HTR-8/SVneo (cell line): ENCODE measurements at regions not wholly inside any gene's neighbourhood (a gene's known extent, or its start where the extent isn't known, plus 50 kb on each side); places are given as distances from the start of the nearest gene placed in this dataset.
"Not testable (repeated sequence)": the region's sequence is repeated elsewhere in the genome, so short reads cannot be mapped to it uniquely, and the experiment has no call there.

Experiments used
- DNase-seq: peaks from one replicate; pipeline ENCODE4 v3.0.0; 2011; ENCODE audit warnings: low spot score, mixed read lengths; ENCODE audit not compliant: insufficient read length
- FAIRE-seq: peaks from 2 replicates; lab custom pipeline; 2011; peaks lifted over from hg19 to GRCh38; lab: Jason Lieb, UNC

DNA sequence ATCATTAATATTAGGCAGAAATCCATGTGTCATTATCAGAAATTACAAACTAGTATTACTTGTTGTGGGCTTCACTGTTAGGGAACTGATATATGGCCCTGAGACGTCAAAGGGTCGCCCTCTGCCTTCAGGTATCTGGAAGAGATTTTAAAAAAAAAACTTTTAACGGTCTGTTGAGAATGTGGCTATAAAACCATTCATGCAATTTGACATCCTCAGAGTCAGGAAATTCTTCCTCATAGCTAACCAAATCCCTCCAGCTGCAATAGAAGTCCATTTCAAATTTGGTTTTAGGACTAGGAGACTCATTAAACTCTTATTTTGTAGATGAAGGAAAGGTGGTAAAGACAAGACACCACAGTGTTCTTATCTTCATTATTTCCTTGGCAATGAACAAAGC is 194.2 kb upstream of the NOCT start:
- DNase-seq (no peak), FAIRE-seq (no peak)

DNA sequence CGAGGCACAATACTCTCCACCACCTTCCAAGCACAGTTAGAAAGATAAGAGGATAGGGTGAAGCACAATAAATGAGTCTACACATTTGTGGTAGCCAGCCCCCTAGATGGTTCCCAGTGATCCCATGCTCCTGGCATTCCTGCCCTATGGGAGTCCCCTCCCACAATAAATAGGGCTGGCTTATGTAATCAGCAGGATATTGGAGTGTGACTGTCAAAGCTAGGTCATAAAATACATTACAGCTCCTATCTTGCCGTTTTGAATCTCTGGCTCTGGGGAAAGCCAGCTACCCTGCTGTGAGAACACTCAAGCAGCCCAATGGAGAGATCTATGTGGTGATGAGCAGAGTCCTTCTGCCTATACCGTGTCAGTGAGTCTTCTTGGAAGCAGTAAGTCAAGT is 198.7 kb upstream of the NOCT start:
- no peak for FAIRE-seq
- no peak for DNase-seq

DNA sequence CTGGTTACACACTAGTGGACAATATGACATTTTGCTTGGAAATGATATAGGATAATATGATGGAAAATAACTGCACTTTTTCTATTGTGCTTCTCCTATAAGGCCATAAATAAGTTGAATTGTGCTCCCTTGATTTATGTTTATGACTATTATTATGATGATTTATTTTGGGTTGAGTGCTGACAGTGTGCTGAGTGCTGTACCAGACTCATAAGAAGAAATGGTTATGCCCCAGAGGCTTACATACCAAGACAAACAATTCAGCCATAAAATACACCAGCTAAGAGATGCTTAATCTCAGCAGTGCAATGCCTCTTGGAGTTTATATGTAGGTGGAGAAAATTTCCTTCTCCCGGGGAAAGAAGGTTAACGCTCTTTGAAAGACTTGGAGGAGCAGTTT is 199.8 kb upstream of the NOCT start:
- peak; percentile 44 for FAIRE-seq

DNA sequence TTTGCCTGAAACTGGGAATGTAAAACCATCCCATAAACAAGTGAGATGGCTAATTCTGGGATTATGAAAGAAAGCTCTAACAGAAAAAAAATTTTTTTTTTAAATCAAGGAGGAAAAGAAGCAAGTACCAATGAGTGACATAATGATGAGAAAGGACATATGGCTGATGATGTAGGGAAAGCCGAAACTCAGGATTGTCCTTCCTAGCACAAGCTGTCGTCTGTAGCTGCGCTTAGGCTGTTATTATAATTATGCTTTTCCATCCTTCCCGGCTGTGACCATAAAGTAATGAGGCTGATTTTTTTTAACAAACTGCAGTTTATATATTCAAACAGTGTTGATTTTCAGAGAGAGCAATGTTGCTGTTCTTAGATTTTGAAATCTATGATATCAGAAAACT is 209.8 kb upstream of the NOCT start:
- DNase-seq (no peak), FAIRE-seq (no peak)

More for the DNA sequence above, 199.8 kb upstream of the NOCT start:
- peak; percentile 24 for DNase-seq

DNA sequence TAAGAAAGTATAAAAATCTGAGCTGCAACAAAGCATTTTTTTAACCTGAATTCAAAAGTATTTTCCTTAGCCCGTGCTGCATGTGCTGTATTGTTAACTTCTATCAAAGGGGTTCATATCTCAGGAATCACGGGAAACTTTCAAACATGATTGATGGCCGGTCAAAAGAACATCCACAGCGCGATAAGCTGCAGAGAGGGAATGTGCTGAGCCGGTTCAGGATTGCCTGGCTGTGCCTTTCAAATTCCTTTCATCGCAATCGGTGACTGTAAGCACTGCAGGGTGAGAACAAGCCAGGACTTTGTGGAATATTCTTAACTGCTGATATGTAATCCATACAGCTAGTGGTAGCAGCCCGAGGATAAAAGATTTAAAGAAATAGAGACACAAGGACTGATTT is 210.9 kb upstream of the NOCT start:
- DNase-seq (no peak), FAIRE-seq (no peak)

DNA sequence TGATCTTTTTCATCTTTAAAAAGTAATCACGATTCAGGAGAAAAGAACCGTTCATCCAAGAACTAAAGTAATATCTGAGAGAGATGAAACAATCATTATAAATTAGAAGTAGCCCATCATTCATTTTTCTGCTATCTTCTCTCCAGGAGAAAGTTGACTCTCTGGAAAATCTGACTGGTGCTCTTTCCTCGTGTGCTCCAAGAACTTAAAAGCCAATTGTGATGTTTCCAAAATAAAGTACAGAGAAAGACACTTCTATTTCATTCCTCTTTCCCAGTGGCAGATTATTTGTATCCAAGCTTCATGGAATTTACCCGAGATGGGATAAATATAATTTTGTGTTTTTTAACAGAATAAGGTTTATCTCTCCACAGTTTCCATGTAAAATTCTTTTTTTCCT is 212.5 kb upstream of the NOCT start:
- no peak for FAIRE-seq

DNA sequence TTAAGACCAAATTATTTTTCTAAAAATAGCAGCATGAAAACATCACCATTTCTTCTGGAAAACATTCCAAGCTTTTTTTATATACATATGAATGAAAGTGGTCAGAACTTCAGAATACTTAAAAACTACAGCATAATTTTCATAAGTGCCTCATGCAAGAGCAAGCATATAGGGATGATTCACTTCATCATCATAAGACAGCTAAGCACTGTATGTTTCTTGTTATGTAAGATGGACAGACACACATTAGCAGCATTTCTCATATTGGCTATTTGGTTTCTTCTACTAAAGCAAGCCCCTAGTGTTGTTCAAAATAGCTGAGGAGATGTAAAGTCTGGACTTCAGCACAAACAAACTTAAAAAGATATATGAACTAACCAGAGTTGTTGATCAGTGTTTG is 213.1 kb upstream of the NOCT start:
- DNase-seq (no peak), FAIRE-seq (no peak)

More for the DNA sequence above, 212.5 kb upstream of the NOCT start:
- DNase-seq, result no peak

DNA sequence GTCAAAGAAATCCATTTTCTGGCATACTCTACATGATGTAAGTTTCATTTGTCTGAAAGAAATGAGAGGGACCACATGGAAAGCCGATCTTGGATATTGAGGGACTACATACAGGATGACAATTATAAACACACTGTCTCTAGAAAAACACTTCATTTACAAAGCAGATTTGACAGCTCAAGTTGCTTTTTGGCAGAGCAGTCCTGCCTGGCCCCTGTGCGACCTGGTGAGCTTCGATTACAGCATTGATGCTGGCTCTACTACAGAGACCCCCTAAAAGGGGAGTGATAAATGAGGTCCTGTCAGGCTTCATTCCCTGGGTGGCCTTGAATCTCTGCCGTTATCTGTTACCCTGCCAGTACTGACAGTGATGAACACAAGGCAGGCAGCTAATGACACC is 215.2 kb upstream of the NOCT start:
- DNase-seq (no peak), FAIRE-seq (no peak)

DNA sequence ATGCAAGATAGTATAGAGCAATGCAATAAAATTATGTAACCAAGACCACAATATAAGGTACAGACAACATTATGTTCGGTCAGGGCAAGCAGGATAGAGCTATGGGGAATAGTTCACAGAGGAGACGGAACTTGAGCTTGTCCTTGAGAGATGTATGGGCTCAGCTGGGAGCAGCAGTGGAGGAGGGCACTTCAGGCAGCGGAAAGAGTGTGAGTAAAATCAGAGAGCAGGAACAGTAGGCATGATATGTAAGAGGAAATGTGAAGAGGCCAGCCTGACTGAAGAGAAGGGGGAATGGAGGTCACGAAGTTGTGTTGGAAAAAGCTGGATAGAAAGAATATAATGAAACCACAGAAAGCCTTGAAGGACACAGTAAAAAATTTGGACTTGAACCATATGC is 217.2 kb upstream of the NOCT start:
- no peak for FAIRE-seq

DNA sequence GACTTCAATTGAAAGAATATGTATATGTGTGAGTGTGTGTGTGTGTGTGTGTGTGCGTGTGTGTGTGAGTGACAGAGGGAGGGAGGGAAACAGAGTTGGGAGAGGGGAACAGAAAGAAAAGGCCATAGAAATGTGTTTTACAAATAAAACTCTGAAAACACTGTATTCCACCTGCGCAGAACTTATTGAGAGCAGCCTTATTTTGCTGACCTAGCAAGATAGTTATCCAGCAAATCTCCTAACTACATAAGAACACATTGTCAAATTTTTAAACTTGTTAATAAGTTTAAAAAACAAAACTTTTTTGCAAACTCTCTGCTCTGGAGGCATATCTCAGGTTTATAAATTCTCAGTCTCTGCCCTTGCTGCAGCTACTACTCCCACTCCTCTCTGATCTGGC is 217.9 kb upstream of the NOCT start:
- DNase-seq (no peak), FAIRE-seq (no peak)

More for the DNA sequence above, 217.2 kb upstream of the NOCT start:
- DNase-seq, result no peak

DNA sequence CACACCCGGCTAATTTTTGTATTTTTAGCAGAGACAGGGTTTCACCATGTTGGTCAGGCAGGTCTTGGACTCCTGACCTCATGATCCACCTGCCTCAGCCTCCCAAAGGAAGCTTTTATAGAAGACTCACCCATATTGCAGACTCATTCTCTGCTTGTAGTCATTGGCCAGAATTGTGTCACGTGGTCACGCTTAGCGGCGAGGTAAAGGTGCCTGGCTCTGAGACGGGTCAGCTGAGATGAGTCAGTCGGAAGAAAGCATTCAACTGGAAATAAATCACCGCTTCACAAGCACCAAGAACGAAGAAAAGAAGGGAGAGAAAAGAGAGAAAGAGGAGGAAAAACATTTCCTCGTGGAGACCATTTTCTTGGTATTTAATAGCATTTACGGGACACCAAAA is 218.8 kb upstream of the NOCT start:
- DNase-seq (no peak), FAIRE-seq (no peak)

DNA sequence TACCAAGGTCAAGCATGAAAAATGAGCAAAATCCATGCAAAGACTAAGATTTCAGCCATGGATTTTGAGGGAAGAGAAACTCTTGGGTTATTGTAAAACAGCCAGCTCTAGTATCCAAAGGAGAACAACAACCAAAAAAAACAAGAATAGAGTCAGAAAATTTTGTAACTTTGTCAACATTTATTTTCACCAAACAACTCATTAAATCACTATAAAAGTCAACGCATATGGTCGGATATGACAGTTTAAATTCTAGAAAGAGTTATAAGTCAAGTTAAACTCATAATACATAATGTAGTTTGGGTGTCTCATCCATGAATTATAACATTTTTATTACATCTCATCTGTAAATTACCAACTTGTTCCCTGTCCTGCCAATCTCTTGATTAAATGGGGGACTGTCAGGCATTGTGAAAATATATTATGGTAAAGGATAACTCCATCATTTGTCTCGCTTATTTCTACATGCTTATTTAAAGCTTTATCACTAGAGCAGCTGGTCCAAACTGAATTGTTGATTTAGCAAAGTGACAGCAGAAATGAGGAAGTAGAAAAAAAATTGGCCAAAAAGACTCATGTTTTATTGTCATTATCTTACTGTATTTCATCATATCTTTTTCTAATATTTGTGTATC is 224.8 kb upstream of the NOCT start:
- FAIRE-seq, result no peak
- no peak for DNase-seq

DNA sequence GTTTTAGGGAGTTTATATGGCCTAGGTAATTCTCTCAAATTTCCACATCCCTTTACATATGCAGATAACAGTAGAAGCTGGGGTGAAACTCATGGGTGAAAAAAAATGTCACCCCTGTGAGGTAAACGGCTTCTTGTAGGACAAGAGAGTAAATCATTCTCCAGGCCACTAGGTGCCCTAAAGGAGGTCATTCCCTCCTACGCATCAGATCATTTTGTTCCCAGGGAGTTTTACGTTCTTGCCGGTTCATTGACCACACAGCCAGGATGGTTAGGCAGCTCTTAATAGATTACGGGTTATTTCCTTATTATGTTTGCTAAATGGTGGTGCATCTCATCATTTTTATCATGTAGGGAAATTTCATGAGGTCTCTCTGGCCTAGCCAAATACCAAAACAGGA is 225.8 kb upstream of the NOCT start:
- FAIRE-seq (no peak), DNase-seq (no peak)

DNA sequence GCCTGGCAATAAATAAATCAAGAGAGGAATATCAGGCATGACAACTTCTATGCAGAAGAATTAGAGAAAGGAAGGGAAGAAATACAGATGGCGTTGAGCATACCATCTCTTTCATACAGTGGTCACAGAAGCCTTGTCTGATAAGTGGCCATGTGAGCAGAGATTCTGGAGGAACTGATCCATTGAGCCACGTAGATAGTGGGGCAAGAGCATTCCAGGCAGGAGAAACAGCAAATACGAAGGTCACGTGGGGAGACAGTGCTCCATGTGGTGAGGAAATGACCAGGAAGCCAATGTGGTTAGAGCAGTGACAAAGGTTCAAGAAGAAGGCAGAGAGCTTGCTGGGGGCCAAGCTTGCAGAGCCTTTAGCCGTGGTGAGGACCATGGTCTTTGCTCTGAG is 226.7 kb upstream of the NOCT start:
- FAIRE-seq (peak; percentile 9), DNase-seq (no peak)

DNA sequence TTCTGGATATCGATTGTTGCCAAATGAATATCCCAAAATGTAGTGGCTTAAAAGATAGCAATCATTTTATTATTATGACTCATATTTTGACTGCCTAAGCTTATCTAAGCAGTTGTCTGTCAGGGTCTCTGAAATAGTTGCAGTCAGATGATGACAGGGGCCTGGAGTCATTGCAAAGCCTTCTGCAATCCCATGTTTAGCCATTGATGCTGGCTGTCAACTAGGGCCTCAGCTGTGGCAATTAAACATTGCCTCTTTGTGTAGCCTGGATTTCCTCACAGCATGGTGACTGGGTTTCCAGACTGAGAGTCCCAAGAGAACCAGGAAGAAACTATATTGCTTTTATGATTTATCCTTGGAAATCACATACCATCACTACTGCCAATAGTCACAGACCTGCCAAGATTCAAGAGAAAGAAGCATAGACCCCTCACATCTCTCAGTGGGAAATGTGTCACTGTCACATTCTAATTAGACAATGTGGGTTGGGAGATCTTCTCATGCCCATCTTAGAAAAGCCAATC is 227.3 kb upstream of the NOCT start:
- no peak for FAIRE-seq
- no peak for DNase-seq

DNA sequence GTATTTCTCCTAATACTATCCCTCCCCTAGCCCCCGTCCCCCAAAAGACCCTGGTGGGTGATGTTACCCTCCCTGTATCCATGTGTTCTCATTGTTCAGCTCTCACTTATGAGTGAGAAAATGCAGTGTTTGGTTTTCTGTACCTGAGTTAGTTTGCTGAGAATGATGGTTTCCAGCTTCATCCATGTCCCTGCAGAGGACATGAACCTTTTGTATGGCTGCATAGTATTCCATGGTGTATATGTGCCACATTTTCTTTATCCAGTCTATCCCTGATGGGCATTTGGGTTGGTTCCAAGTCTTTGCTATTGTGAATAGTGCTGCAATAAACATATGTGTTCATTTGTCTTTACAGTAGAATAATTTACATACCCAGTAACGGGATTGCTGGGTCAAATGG is 235.8 kb upstream of the NOCT start:
- not testable (repeated sequence) for DNase-seq, FAIRE-seq

DNA sequence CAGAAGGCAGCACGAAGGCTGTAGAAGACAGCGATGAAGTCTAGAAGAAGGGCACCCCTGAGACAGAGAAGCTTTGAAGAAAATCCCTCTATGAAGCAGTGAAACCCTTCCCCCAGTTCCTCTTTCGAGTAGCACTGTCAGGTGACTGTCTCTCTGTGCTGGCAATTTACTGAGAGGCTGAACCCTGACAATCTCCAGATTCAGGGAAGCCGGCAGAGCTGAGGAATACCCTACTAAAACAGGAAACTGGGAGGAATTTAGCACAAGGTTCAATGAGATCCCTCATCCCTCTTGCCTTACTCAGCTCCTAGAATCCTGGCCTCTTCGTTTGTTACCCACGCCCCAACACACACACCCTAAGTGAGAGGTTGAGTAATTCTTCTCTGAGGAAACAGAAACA is 239.7 kb upstream of the NOCT start:
- no peak for FAIRE-seq

DNA sequence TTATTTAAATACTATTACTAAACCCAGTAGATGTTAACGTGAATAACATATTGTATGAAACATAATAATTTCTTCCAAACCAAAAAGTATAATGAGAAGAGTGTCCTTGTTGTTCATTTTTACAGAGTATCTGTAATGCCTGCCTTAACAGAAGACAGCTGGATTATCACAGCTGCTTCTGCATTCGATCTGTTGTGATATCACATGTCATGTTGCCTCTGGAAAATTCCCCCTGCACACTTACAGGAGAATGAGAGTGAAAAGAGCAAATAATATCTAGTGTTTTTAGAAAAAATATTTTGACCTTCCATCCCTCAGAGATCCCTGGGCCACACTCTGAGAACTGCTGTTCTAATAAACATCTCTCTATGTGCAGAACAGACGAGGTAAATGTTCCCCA is 240.1 kb upstream of the NOCT start:
- FAIRE-seq, result no peak
- no peak for DNase-seq

More for the DNA sequence above, 239.7 kb upstream of the NOCT start:
- DNase-seq, result no peak

DNA sequence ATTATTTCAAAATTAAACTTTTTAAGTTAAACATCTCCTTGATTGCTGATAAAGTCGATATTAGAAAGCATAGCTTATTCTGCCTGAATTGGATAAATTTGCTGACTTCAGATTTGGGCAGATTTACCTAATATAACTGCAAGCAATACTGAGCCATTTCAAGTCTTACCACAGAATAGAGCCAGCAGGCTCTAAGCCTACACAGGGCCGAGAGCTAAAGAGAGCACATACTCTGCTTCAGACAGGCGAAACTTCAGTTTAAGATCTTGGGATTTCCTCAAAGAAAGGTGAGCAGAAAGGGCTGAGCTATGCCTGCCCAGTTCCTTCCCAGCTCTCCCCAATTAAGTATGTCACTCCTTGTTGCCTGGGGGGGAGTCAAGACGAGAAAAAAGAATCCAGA is 240.6 kb upstream of the NOCT start:
- no peak for DNase-seq
- no peak for FAIRE-seq

DNA sequence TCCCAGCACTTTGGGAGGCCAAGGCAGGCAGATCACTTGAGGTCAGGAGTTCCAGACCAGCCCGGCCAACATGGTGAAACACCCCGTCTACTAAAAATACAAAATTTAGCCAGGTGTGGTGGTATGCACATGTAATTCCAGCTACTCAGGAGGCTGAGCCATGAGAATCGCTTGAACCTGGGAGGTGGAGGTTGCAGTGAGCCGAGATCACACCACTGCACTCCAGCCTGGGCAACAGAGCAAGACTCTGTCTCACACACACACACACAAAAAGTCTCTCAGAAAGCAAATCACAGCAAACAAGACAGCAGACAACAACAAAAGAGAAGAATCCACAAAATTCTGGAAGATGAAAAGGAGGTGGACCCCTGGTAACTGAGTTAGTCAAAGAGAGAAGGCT is 241.5 kb upstream of the NOCT start:
- not testable (repeated sequence) for FAIRE-seq

DNA sequence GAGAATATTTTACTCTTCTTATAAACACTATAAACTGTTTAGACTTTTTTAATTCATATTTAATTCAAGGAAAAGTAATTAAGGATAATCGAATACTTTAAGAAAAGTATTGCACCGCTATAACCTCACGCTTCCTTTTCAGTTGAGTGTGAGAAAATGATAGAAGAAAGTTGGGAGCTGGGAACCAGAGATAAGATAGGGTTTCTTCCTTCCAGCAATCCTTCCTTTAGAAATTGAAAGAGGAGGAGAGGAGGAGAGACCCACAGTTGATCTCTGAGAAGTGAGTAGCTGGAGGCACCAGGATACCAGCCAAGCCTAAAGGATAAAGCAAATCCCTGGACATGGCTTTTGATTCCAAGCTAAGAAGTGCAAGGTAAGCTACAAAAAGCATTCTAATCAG is 242.3 kb upstream of the NOCT start:
- no peak for DNase-seq
- no peak for FAIRE-seq

More for the DNA sequence above, 241.5 kb upstream of the NOCT start:
- not testable (repeated sequence) for DNase-seq

DNA sequence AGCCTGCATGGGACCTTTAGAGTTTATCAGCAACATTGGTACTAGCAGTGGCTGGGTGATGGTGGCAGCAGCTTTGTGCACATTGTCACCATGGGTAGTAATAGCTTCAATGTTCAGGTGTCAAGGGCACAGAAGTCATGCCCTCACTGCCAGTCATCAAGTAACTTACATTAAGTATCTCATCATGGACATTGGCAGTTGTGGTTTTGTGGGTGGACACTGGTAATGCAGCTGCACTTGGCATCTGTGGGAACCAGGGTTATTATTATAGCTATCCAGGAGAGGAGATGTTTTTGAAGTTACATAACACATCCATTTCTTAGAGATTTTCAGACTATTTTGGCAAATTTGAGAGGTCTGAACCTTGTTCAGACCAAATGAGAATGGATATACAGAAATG is 243.2 kb upstream of the NOCT start:
- FAIRE-seq (no peak), DNase-seq (no peak)
